NCI-H1417 (cell line): ENCODE measurements at regions not wholly inside any gene's neighbourhood (a gene's known extent, or its start where the extent isn't known, plus 50 kb on each side); places are given as distances from the start of the nearest gene placed in this dataset.
"Not testable (repeated sequence)": the region's sequence is repeated elsewhere in the genome, so short reads cannot be mapped to it uniquely, and the experiment has no call there.

Experiments
- DNase-seq, 3 experiments: peaks; one replicate each; lab custom pipeline; 2025; lab: John Stamatoyannopoulos, UW

DNA sequence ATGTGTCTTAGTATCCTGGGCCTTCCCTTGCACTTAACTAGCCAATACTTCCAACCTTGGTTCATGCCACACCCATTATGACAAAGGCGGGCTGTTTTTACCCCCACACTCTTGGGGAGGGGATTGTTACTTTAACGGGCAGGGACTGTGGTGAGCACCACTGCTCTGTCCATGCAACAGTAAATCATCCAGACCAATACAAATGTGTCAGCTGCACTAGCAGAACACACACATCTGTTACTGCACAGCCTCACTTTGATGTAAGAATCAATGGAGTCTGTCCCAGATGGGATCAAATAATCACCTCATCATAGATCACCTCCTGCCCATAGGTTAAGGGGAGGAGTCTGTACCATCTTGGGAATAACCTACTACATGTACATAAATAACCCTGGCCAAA, 58.1 kb downstream of the NPAP1 start:
- DNase-seq = no peak

DNA sequence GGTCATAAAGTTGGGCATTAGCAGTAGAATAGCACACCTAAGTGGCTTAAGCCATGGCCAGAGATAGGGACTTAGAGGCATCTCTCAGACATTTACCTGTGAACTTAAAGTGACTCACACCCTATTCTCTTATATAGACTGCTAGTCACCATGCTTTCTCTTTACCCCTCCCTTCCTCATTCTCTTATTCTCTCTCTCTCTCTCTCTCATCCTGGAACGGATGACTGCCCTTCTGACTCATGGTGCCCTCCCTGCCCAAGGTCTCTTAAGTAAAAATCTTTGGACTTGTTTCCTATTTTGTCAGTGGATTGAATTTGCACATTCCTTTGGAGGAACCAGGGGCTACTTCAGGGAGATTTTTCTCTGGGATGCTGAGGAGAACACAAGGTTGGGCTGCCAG, 58.8 kb downstream of the NPAP1 start:
- DNase-seq = no peak

DNA sequence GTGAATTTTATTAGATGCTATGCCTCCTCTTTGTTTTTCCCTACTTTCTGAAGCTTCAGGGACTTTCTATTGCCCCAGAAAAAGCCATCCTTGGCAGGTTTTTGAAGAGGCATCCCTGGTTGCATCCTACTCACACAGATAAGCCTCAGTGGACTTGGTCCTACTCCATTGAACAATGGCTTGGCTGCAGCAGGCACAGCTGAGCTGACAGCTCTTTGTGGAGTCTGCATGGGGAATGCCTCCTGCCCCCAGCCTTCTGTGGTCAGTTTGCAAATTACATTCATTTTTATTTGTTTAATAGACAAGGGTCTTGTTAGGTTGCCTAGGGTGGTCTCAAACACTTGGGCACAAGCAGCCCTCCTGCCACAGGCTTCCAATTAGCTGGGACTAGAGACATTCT, 69.7 kb downstream of the NPAP1 start:
- no peak for DNase-seq

DNA sequence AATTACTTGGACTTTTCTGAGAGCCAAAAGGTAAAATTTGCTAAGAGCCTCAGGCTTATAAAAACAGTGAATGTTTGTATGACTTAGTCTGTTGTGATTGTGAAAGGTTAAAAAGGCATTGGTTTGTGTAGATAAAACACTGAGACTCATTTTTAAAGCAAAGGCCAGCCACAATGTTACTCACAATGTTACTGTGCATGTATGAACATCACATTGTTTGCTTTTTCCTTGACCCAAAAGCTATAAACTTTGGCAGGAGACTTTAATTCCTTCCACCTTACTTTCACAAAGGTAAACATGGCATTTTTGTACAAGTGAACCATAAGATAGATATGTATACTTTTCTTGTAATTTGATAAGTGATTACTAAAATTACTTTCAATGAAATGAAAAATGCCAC, 70.5 kb downstream of the NPAP1 start:
- DNase-seq = no peak

DNA sequence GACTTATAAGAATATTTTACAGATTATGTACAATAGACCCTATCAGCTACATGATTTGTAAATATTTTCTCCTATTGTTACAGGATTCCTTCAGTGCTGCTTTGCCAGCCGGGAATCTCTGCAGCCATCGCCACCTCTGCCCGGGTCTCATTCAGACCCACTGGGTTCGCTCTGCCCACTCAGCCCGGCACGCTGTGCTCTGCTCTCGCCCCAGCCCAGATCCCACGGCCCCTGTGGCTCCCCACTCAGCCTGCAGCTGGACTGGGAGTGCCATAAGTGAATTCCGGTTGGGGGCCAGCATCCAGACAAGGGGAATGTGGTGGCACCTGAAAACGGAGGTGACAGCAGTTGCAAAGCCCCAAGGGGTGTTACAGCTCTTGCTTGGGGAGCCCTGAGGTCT, 71.8 kb downstream of the NPAP1 start:
- no peak for DNase-seq

DNA sequence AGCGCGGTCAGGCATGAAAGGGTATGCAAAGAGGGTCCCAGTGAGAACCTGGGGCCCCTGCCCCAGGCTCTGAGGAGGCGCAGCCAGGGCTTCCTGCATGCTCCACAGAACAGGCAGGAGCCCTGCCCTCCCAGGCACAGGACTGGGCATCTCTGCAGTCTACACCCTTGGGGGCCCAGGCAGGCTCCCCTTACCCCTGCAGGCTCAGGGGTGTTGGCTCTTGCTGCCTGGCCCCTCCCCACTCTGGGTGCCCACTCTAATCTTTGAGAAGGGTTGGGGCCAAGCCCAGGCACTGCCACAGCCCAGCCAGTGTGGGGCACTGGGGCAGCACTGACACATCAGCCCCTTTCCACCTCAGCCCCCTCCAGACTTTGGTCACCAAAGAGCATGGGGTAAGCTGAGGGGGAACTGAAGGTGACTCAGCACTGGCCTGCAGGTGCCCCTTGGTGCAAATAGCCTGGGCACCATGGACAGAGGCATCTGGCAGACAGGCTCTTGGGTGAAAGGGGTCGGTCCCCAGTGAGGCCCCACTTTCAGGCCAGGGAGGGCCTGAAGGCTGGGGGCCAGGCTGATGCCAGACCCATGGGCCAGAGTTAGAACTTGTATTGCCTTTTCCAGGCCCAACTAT, 73.4 kb downstream of the NPAP1 start:
- DNase-seq = no peak

DNA sequence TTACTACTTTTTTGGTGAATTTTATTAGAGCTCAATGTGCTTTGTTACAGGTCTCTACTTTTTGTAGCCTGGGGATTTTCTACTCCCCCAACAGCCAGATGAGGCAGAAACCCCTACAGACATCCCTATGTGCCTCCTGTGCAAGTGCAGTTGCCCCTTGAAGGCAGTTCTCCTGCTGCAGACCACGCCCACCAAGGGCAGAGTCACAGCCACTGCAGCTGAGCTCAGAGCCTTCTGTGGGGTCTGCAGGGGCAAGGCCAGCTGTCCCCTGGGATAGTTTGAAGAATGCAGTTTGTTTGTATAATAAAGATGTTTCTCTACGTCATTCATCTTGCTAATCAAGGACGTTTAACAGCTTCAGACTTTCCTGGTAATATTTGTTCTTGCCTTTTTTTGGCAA, 76.8 kb downstream of the NPAP1 start:
- DNase-seq = no peak

DNA sequence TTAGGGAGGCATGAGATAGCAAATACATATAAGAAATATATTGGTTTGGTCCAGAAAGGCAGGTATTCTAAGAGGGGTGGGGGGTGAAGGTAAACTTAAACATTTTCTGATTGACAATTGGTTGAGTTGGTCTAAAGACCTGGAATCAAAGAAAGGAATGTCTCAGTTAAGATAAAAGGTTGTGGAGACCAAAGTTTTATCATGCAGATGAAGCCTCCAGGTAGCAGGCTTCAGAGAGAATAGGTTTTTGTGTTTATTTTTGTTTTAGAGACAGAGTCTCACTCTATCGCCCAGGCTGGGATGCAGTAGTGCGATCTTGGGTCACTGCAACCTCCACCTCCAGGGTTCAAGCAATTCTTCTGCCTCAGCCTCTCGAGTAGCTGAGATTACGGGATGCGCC, 80.5 kb downstream of the NPAP1 start:
- DNase-seq = no peak

DNA sequence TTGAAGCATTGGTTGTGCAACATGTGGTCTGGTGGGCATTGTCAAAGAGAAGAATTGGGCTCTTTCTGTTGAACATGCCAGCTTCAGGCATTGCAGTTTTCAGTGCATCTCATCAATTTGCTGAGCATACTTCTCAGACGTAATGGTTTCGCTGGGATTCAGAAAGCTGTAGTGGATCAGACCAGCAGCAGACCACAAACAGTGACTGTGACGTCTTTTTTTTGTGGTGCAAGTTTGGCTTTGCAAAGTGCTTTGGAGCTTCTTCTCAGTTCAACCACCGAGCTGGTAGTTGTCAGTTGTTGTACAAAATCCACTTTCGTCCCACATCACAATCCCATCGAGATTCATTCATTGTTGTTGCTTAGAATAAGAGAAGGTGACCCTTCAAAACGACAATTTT, 84.5 kb downstream of the NPAP1 start:
- DNase-seq = no peak

DNA sequence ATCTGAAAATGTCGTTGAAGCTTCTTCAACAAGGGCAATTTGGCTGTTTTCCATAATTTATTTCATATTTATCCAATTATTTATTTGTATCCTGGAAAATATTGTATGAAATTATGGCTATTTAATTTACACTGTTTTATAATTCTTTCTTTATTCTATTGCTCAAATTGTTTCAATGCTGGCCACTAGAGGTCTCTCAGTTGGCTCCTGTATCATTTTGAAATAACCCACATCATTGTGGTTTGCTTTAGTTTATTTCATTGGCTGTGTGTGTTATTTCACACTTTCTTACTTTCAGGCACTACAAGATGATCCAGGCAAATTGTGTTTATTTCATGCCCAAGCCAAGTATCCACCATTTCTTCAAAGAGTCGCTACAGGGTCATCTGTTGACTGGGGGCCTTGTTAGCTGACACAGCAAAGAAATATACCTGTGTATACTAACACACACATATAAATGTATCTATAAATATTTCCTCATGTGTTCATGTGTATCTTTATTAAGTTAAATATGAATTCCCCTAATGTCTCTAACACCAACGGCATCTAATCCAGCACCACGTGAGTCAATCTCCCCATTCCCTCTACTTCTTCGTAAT, 86.2 kb downstream of the NPAP1 start:
- peak in 1 of 3 experiments; percentile 18 for DNase-seq

DNA sequence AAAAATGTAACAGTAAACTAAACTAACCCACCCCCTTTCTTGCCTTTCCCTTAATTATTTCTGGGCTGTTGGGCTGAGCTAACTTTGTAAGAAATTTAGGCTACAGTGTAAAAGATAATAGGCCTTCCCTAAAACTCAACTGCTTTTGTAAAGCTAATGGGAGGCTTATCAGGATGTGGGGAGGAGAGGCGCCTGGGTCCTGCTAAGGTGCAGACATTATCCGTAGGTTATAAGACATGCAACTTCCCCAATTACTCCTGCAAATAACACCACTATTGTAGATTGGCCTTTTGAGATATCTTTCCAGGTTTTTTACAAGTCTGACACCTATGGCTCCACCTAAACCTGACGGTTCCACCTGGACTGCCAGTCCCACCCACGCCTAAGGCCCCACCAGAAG, 88.3 kb downstream of the NPAP1 start:
- no peak for DNase-seq

DNA sequence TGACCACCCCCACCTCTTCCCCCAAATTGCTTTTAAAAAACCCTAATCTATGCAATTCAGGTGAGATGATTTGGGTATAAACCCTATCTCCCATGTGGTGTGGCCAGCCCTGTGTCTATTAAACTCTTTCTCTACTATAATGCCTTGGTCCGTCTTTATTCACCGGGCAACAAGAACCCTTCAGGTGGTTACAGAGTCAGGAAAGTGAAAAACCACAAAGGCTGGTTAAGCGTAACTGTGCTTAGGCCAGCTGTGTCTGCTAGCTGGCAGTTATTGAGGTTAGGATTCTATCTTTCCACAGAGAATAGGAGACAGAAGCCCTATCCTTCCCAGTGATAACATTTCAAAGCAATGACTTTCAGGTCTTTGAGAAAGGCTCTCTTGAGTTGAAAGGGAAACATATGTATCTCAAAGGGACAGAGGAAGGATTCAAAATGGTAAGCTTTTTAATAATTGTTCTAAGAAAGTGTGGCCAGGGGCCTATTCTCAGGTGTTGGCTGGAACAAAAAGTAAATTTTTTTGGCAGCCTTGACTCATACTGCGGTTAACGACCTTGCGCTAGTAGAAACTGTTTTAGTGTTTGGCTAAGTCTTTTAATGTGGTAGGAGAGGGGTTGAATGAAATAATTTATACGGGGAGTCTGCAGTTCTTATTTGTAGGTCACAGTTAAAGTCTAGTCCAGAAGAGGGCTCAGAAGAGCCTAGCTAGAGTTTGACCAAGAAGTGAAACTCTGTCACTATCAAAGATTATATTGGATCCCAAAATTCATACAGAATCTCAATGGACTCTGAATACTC, 89.0 kb downstream of the NPAP1 start:
- no peak for DNase-seq

DNA sequence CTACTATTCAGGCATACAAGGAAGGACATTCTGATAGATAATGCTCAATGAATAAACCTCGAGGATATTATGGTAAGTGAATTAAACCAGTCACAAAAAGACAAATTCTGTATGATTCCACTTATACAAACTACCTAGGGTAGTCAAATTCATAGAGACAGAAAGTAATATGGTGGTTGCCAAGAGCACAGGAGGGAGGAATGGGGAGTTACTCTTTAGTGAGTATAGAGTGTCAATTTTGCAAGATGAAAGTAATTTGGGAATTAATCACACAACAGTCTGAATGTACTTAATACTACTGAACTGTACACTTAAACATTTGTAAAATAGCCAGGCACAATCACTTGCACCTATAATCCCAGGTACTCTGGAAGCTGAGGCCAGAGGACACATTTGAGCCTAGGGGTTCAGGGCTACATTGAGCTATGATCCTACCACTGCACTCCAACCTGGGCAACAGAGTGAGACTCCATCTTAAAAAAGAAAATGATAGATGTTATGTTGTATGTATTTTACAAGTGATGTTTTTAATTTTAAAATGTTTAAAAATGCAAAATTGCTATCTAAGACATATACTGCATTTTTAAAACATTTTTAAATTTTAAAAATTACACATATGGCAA, 91.0 kb downstream of the NPAP1 start:
- DNase-seq = no peak

DNA sequence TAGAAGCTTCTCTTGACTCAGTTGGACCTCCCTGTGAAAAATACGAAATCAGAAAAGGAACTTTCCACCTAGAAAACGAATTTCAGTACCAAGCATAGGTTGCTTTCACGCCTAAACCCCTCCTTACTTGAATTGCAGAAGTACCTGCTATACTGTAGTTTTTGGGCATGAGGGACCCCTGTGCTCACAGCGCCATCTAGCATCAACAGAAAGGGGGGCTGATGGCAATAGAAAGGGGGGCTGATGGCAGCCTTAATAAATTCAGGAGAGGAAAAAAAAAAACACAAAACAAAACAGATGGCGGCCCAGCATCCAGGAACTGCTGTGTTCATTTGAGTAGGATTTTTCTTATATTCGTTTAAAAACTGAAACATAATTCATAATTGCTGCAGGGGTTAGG, 96.7 kb downstream of the NPAP1 start:
- DNase-seq = no peak

DNA sequence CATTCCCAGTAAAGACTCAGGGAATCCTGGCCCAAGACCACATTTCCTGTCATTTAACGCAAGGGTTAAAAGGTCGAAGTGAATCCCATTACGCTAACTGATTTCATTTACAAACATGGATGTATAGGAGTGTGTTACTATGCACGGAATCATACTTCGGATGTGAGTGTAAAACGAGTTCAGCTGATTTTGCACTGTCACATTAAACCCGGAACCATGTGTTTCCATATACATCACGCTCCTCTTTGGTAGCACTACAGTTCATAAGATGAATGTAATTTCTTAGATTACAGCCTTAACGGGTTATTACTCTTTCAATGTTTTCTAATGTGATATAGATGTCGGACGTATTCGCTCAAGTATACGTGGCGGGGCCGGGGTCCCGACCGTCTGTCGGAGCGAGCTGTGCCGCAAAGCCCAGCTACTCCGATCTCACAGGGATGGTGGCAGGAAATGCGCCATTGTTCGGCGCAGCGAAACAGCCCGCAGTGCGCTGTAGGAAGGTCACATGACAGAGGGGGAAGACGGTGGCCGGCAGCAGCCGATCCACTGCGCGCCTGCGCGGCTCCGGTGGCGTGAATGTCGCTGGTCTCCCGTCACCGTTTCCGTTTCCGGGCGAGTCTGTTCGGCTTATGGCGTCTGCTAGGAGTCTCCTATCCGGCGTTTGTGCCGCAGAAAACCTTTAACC, 97.3 kb downstream of the NPAP1 start:
- no peak for DNase-seq

DNA sequence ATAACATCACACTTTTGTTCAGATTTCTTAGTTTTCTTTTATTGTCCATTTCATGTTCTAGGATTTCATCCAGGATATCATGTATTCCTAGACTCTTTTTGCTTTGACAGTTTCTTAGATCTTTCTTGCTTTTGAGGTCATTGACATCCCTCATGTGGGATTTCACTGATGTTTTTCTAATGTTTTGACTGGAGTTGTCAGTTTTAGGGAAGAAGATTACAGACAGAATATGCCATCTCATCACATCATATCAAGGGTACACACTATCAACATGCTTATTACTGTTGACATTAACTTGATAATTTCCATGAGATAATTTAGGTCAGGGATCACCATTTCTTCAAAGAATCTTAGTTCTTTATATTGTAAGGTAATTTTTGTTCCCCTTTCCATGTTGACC, 101.7 kb downstream of the NPAP1 start:
- no peak for DNase-seq

DNA sequence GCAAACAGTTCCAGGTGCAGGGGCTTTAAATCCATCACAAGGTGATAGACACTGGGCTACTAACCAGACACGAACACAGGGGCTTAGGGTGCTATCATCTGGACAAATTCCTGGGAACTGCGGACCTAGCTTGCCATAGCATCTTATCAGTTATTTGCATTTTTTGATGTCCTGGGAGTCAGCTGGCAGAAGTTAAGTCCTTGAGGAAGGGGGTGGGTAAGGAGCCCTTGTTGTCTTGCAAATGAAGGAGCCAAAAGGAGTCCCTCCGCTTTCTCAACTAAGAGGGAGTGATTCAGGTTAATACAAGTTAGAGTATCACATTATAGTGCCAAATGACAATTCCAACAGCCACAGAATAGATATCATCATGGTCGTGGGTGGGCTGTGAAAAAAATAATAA, 108.9 kb downstream of the NPAP1 start:
- no peak for DNase-seq

DNA sequence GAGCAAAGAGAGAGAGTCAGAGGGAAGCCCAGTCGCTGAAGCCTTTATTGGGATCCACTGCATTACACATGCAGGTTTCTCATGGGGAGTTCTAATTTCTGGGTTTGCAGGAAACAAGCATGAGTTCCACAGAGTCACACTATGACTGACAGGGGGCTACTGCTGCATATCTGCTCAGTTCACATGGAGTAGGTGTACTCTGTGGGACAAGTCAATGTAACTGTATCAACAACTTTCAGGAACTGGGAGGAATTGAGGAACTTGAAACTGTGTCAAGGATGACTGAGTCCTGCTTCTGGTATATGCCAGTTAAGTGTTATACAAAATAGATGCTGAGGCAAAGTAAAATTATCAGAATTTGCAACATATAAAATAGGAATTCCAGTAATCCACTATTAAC, 110.8 kb downstream of the NPAP1 start:
- DNase-seq = no peak

DNA sequence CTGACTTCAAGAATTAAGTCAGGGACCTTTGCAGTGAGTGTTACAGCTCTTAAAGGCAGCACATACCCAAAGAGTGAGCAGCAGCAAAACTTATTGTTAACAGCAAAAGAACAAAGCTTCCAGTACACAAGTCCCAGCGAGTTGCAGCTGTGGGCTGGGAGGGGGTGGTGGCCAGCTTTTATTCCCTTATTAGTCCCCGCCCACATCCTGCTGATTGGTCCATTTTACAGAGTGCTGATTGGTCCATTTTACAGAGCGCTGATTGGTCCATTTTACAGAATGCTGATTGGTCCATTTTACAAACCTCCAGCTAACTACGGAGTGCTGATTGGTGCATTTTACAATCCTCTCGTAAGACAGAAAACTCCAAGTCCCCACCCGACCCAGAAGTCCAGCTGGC, 127.0 kb downstream of the NPAP1 start:
- not testable (repeated sequence) for DNase-seq

DNA sequence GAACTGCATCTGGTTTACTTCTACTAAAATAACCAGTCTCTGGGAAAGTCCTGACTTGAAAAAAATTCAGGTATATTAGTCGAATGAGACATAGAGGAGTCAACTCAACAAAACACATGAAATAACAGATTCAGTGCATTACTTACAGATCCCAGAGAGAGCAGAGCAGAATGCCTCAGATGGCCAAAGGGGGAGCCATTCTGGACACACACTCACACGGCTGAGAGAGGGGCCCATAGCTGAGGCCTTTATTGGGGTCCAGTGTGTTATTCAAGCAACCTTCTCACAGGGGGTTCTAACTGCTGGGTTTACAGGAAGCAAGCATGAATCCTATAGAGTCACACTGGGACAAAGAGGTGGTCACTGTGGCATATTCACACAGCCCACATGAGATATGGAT, 135.1 kb upstream of the SNRPN start:
- no peak for DNase-seq

DNA sequence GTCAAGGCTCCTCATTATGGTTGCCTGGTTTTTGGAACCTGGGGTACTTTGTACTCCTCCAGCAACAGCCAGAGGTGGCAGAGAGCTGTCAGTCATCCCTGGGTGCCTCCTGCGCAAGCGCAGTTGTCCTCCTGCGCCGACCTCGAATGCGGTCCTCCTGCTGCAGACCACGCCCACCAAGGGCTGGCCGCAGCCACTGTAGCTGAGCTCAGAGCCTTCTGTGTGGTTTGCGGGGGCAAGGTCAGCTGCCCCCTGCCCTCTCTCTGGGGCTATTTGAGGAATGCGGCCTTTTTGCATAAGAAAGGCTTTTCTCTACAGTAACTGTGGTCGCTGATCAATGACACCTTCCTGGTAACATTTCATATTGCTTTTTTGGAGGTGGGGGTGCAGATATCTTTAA, 131.3 kb upstream of the SNRPN start:
- no peak for DNase-seq

DNA sequence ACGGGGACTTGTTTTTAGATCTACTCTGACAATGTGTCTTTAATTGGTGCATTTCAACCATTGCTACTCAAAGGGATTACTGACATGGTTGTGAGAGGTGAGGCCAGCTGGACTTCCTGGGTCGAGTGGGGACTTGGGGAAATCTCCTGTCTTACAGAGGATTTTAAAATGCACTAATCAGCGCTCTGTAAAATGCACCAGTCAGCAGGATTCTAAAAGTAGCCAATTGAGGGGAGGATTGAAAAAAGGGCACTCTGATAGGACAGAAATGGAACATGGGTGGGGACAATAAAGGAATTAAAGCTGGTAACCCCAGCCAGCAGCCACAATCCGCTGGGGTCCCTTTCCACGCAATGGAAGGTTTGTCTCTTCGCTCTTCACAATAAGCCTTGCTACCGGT, 122.5 kb upstream of the SNRPN start:
- DNase-seq = no peak

DNA sequence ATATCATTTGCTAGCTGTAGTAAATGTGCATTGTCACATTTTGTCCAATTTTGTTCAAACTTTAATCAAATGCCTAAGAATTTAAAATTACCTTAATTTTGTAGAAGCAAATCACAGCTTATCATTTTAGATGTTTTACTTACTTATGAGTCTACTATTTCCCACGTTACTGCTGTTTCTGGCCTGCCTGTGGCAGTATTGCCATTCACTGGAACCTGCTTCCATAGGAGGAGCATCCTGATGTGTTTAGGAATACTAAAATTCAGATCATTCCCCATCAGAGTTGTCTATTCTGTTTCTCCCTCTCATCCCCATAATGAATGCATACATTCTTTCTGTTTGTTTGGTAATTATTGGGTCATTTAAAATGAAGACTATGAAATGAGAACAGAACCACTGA, 119.5 kb upstream of the SNRPN start:
- no peak for DNase-seq
